Fibroblast of the conjunctiva (primary cell): ENCODE measurements at regions not wholly inside any gene's neighbourhood (a gene's known extent, or its start where the extent isn't known, plus 50 kb on each side); places are given as distances from the start of the nearest gene placed in this dataset.

Experiments
- DNase-seq: peaks from one replicate; pipeline ENCODE4 v3.0.0-alpha.2; 2010; ENCODE audit warnings: low read depth

- DNase-seq = no peak
Observed at GRCh38 chr2:204328373-204328772, 216.9 kb upstream of the PARD3B start.

DNA sequence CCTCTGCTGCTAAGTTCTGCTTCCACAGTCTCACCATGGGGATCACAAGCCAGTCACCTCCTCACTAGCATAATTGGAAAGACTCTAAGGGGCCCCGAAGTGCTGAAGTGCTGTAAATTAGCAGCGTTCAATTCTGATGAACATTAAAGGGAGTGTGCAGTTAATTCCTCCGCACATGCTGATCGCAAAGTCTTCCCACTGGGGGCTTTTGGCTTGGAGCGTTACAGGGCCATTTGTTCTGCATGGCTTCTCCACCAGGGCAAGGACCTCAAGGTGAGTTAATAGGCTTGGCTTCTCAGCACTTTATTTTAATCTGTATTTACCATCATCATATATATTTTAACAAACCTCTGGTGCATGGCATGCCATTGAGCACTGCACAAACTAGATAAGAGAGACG lies 216.3 kb upstream of the PARD3B start:
- DNase-seq = no peak

DNA sequence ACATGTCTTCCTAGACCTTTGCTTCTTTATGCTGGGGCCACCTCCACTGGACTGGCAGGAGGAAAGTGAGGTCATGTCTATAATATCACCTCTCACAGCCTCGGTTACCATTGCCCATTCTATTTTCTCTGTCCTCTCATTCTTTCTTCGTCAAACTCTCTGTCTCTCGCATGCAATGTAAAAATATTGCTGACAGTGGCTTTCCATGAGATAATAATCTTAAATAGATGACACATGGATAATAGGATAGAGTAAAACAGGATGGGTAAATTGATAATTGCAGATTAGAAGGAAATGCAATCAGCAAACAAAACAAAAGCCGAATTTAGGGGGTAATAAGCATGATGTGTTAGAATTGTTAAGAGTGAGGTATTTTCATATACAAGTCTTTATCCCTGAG lies 215.7 kb upstream of the PARD3B start:
- no peak for DNase-seq

DNA sequence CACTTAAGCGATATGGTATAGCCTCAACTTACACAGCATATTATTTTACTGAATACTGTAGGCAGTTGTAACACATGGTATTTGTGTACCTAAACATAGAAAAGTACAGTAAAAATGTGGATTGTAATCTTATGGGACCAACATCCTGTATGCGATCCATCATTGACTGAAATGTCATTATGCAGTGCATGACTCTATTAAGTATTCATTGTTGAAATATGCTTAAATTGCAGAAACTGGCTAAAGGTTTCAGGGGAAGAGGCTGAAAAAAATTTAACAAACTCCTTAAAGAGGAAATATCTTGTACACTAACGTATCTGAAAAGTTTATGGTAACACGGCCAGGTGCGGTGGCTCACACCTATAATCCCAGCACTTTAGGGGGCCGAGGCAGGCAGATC lies 214.1 kb upstream of the PARD3B start:
- DNase-seq = no peak

DNA sequence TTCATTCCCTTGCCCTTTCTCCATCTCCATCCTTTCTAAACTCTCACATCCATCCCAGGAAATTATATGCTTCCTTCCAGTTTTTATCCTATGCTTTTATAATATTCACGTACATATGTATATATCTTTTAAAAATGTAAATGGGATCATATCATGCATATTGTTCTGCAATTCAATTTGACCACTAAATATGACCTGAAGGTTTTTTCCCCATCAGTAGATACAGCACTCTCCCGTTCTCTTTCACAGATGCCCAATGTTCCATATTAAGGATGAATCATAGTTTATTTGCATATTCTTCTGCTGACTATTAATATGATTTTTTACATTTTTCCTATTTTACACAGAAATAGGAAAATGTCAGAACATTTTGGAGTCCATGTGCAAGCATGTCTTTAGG lies 213.3 kb upstream of the PARD3B start:
- no peak for DNase-seq

- no peak for DNase-seq
Observed at GRCh38 chr2:204332706-204333105, 212.6 kb upstream of the PARD3B start.

GRCh38 chr2:204333861-204334260 lies 211.4 kb upstream of the PARD3B start:
- DNase-seq = no peak

GRCh38 chr2:204335451-204336058 lies 209.7 kb upstream of the PARD3B start:
- no peak for DNase-seq

DNA sequence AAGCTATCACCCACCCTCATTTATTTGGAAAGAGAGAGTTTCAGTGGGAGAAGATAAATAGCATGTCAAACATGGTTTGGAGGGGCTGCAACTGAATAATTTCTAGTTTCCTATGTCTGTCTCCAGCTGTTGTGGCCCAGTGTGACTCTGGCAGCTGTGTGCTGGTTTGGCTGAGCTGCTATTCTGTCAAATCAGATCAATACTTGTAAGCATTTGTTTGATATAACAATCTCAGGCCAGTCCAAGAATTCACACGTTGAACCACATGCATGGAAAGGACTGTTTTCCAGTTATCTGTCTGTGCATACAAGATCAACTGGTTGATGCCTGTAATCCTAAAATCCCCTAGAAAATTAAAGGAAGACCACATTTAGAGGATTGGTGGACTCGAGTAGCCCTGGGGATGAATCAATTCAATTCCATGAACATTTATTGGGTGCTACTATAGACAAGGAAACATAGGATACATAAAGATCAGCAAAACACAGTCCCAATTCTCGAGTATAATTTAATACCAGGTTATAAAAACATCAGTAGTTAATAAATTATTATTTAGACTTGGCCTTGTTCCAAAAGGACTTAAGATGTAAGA lies 209.0 kb upstream of the PARD3B start:
- no peak for DNase-seq

DNA sequence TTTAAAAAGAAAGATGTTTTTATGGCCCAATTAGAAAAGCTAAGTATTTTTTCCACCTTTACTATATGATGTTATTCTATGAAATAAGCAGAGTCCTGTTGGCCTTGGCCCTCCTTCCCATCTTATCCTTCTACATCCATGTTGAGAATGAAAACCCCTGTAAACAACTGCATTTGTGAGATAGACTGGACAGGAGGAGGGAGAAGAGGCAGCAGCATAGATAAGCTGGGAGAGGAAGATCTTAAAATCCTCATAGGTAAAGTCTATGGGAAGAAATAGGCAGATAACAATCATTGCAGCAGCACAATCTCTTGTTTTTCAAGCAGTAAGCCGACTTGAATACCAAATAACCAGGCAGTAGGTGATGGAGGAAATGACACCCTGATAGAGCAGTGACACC lies 207.6 kb upstream of the PARD3B start:
- no peak for DNase-seq

GRCh38 chr2:204339212-204339715 lies 206.0 kb upstream of the PARD3B start:
- no peak for DNase-seq

- no peak for DNase-seq
Observed at GRCh38 chr2:204340511-204340910, 204.8 kb upstream of the PARD3B start.

DNA sequence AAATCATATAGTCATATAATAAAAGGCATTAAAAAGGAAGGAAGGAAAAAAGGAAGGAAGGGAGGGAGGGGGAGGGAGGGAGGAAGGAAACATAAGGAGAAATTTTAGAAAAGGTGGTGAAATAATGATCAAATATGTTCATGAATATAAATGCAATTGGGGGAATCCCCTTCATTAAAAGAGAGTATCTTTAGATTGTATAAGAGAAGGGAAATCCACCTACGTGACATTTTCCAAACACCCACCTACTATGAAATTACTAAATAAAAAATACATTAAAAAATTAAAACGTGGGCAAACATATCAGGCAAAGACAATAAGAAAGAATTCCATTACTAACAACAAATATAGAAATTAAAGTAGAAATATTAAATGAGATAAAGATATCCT lies 203.4 kb upstream of the PARD3B start:
- no peak for DNase-seq

GRCh38 chr2:204343685-204344084 lies 201.6 kb upstream of the PARD3B start:
- no peak for DNase-seq

GRCh38 chr2:204344119-204344518 lies 201.2 kb upstream of the PARD3B start:
- no peak for DNase-seq

GRCh38 chr2:204346906-204347305 lies 198.4 kb upstream of the PARD3B start:
- no peak for DNase-seq

- DNase-seq = no peak
Observed at GRCh38 chr2:204353823-204354222, 191.5 kb upstream of the PARD3B start.

DNA sequence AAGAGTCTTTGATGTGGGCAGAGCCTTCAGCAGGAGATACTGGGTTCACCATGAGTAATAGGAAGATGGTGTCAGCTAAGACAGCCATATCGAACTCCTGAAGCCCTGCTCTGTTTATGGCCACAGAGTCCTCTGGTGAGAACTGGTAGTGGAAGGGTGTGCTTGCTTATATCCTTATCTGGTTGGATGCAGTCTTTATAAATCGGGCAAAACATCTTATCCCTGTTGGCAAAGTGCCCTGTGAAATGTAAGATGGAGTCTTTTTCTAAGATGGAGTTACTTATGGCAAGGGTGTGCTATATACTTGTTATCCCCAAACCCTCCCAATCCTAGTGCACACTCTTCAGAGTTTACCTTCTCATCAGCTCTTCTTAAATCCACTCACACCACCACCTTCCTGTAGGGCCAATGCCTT lies 190.8 kb upstream of the PARD3B start:
- DNase-seq = no peak

DNA sequence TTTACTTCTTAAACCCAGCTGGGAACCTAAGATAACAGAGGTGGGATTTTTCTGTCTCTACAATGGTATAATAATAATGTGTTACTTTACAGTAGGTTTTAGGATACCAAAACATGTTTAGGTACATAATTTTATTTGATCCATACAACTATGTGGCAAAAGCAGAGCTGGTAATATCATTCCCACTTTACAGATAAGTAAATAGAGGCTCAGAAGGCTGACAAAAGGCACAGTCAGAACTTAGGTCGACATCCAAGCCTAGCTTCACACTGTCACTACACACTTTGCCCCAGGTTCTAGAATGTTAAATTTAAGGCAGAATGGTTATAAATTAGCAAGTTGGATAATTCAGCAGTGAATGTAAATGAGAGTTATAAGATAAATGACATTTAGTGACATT lies 189.6 kb upstream of the PARD3B start:
- DNase-seq = no peak

DNA sequence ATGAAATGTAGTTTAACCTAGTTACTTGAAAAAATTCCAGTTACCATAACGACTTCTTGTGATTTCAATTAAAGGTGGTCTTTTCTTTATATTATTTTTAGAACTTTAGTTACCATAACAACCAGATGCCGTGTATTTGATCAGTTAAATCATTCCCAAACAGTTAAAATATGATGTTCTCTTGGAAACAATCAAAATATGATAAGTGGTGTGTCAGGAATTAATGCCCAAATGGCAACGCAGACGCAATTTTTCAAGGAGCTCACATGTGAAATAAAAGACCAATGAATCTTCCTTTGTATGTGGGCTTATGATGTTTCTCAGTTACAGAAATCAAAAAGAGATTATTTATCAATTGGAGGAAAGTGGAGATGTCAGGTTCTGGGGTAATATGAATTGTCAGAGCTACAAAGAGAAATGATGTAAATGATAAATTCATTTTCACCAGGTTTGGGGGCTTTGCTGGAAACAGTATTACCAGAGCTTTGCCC lies 189.1 kb upstream of the PARD3B start:
- DNase-seq = no peak

GRCh38 chr2:204357286-204357685 lies 188.0 kb upstream of the PARD3B start:
- no peak for DNase-seq

GRCh38 chr2:204359076-204359475 lies 186.2 kb upstream of the PARD3B start:
- no peak for DNase-seq

GRCh38 chr2:204360218-204361007 lies 184.9 kb upstream of the PARD3B start:
- DNase-seq = no peak
